Umbilical cord (tissue), 1 donor: ENCODE measurements at regions not wholly inside any gene's neighbourhood (a gene's known extent, or its start where the extent isn't known, plus 50 kb on each side); places are given as distances from the start of the nearest gene placed in this dataset.

ENCODE experiments used
- DNase-seq: peaks from one replicate; pipeline ENCODE4 v3.0.0-alpha.2; 2015; ENCODE audit warnings: low spot score

DNA sequence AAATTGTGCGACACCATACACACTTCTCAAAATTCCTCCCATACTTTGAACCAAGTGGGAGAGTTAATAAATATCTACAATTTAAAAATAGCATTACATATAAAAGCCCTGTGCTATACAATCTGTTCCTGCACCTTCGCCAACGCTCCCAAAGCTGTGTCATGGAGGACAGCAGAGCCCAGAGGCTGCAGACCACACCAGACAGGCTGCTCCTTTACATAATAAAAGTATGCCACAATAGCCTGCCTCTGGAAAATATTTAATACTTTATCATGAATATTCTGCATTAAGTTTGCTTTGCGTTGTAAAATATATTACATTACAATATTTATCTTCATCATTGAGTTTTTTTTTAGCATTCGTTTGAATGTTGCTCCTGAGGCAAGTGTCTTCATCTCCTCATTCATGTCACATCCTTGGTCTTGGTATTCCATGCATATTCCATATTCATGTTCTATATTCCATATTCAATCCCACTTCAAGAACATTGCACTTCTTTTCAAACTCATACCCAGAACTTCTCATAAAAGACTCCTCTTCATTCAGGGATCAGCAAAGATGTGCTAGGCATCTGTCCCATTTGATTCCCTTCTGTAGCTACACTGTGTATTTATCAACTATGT is 663.9 kb downstream of the POM121L12 start:
- no peak for DNase-seq

DNA sequence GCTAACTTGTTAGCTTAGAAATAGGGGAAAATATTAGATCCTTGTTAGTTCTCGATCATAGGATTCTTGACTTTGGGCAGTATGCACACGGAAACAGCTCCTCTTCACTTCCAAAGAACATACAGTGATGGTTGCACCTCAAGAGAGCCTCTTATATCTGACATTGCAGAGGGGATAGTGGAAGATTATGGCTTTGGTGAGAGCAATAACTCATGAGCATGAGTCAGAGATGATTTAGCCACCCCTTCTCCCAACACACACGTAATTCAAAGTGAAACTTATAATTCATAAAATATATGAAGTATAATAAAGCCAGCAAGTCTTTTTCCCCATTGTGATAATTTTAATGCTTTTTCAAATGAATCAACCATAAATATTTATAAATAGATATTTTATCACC is 683.7 kb downstream of the POM121L12 start:
- no peak for DNase-seq

DNA sequence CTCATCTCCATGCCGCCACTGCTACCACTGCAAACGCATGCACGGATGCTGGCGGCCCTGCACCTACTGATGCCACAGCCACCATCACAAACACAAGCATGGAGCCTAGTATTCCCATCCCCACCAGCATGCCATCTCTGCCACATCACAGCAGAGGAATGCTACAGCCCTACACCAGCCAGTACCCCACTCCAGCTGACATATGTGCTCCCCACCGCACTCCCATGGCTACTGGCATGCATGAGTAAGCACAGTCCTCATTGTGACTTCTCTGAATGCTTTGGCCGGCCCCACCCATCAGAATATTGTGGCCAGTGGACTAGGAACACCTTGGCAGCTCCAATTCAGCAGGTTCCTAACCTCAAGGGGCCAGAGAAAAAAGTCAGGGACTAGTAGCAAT is 705.5 kb downstream of the POM121L12 start:
- no peak for DNase-seq

DNA sequence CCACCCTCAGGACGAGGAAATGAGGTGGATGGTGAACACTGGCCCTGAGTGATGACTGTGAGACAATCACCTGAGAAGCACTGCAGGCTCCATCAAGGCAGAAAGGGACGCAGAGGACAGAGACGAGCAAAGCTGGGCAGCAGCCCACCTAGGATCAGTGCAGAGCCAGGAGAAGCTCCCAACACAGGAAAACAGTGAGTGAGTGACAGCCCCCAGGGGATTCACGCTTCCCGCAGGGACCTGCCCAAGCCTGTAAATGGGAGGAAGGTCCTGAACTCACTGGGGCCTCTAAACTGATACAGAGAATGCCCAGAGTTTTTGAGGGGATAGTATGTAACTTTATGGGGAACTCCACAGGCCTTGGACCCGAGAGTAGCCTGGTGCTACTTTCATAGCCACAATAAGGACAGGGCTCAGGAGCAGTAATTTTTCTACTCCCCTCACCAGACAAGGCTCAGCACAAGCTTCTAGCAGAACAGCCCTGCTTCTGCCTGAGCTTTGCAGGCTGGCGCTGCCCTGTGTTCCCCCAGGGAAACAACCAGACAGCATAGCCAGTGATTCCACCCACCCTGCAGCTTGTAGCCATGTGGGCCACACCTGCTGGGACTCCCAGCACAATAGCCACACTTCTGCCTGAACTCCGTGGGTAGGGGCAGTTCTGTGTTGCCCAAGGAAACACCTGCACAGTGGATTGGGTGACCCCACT is 708.4 kb downstream of the POM121L12 start:
- no peak for DNase-seq

DNA sequence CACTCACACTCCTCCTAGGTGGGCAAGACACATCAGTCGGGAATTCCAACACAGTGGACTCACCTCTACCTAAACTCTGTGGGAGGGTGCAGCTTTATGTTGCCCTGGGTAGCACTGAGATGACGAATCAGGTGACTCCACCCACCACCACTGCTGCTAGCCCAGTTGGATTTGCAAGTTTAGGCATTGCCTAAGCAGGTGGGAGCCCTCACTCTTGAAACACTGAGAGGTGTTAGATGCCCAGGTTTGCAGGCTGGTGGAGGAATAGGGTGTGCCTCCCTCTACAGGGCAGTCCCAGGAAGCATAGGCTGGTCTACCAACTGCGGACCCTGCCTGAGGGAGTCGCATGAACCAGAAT is 708.9 kb downstream of the POM121L12 start:
- no peak for DNase-seq

DNA sequence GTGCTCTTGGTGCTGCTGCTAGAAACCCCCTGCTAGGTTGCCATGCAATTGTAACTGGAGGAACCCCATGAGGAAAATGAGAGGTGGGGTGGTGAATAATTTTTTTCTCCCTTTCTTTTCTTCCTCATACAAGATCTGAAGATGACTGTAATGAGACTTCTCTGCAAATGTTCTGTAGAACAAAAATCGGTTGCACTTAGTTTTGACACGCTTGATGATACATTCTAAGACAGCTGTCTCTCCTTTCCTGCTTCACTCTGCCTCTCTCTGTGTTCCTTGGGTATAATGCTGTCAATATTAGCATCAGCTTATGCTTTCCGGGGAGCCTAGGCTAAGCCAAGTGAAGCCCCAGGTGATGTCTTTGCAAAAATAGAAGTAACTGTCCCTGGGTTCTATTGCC is 721.5 kb downstream of the POM121L12 start:
- no peak for DNase-seq

DNA sequence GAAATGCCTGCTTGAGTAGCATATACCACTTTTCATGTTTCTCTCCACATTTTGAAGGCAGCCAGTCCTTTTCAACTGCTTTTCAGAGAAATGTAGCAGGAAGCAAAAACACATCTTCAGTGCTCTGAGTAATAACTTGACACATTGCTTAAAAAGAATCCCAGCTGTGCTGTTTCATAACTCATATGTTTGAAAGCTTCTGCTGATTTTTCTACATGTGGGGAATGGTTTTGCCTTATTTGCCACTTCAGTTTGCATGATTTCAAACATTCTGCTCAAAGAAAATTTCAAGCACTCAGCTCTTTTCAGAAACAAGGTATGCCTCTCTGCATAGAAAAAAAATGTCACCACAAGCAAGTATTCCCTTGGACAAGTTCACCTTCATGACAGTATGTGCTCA is 732.8 kb downstream of the POM121L12 start:
- peak; percentile 20 for DNase-seq

DNA sequence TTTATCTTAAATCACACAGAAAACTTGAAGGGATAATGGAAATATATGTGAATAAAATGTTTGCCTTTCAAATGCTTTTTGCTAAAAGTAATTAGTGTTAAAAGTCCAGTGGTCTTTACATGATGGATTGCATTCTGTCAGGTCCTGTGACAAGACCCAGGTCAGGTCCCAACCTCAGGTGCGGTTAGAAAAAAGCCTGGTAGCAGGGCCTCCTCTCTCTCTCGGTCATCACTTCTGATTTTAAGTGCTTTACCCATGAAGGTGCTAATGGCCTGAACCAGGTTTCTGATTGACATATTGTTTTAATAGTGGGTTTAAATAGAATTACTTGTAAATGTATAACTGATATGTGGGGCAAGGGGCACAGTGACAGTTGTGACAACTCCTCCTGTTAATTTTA is 736.3 kb downstream of the POM121L12 start:
- no peak for DNase-seq

DNA sequence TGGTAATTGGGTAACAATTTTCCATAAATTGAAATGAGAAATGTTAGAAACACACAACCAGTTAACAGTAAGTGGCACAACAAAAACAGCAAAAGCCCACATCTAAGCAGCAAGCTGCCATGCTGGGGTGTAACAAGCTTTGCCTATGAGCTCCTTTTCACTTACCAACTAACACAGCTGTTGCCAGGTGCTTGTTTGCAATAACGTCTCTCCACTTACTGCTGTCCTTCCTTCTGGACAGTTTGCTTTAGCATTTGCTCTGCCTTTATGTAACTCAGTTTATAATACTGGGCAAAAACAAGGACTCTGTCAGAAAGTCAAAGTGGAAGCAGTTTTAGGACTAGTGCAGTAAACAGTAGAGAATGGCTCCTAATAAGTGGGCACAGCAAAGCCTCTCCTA is 740.9 kb downstream of the POM121L12 start:
- DNase-seq, result no peak

DNA sequence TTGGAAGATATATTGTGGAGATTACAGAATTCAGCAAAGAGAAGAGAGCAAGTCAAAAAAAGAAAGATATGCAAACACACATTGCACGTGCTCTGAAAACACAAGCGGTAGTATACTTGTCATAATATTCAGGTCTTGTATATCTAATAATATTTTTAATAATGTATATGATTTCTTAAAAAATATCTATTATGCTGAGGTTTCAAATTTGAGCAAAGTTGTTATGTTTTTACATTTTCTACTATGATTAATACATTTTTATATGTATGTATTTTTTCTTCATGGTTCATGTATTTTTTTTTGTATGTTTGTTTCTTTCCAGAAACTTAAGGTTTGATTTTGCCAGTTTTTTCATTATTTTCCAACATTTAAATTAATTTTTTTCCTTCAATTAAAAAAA is 752.4 kb upstream of the VSTM2A start:
- no peak for DNase-seq

DNA sequence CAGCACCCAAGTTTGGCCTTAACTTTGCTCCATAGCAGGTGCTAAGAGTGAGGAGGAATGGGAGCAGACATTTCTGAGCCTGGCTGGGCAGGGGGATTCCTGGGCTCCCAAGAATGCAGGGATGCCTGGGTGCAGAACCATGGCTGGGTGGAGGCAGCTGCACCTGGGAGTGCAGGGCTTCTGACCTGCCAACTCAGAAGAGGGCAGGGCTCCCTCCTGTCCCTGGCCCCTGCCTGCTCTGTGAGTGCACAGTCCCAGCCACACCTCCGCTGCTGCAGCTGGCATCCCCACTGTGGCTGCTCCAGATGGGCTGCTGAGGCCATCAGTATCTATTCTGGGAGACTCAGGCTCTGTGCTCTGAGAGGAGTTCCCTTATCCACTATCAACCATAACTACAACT is 747.4 kb upstream of the VSTM2A start:
- DNase-seq, result no peak

DNA sequence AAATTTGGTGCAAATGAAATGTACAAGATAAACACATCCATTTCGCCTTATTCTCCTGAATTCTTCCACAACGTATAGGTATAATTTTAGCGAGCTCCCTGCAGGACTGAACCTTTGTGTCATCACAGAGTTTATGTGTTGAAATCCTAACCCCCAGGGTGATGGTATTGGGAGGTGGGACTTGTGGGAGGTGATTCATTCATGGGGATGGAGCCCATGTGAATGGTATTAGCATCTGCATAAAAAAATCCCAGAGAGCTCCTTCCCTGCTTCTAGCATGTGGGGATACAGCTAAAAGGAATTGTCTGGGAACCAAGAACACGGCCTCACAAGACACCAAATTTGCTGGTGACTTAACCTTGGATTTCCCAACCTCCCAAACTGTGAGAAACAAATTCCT is 741.4 kb upstream of the VSTM2A start:
- DNase-seq, result no peak

DNA sequence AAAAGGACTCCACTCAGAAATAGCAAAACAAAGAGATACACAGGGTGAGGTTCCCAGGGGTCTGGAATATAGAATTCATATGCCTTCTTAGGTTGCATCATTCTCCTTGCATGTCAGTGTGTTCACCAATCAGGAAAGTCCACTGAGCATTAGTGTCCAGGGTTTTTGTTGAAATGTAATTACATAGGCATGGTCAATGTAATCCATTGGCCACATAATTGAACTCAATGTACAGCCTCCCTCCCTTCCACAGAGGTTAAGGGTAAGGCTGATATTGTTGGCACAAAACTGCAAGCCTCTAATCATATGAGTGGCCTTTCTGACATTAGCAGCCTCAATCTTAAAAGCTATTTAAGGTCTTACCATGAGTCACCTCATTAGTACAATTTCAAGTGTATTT is 736.1 kb upstream of the VSTM2A start:
- DNase-seq, result no peak

DNA sequence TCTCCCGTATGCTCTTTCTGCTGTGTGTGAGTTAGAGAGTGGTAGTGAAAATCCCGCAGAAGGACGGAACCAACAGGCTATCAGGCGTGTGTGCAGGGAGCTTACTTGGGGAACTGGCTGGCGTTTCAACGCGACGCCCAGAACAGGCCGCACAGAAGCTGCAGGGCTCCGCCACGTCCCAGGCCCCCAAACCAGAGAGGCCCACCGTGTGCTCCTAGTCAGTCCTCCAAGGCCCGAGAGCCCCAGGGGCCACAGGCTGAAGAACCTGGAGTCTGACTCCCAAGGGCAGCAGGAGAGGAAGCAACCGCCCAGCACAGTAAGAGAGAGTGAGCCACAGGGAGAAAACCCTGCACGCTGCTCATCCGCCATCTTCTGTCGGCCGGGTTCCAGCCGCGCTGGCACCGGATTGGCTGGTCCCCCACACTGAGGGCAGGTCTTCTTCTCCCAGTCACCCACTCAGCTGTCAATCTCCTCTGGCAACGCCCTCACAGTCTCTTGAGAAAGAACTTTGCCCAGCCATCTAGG is 730.6 kb upstream of the VSTM2A start:
- no peak for DNase-seq

DNA sequence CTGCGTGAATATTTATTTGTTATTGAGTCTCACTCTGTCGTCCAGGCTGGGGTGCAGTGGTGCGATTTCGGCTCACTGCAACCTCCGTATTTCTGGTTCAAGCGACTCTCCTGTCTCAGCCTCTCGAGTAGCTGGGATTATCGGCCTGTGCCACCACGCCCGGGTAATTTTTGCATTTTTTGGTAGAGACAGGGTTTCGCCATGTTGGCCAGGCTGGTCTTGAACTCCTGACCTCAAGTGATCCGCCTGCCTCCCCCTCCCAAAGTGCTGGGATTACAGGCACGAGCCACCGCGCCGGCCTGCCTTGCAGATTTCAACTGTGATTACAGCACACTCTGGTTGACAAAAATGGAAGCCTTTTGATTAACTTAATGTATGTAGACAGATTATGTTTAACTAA is 730.0 kb upstream of the VSTM2A start:
- no peak for DNase-seq

DNA sequence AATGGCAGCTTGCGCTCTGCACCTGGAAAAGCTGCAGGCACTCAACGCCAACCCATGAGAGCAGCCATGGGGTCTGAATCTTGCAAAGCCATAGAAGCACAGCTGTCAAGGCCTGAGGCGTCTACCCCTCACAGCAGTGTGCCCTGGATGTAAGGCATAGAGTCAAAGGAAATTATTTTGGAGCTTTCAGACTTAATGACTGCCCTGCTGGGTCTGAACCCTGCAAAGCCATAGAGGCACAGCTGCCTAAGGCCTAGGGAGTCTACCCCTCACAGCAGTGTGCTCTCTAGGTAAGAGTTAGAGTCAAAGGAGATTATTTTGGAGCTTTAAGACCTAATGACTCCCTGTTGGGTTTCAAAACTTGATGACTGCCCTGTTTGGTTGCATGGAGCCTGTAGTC is 706.9 kb upstream of the VSTM2A start:
- no peak for DNase-seq

DNA sequence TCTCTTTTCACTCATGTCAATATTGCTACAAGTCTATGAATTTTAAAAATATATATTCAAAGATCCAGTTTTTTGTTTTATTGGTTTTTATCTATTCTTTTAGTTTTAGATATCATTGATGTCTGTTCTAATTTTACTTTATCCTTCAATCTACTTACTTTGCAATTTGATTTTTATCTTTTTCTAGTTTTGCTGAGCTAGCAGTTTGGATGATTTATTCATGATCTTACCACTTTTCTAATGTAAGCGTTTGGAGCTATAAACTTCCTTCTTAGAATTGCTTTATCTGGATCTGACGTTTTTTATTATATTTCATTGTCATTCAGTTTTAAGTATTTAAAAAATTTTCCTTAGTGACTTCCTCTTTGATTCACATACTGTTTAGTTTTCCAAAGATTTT is 664.5 kb upstream of the VSTM2A start:
- DNase-seq, result no peak

DNA sequence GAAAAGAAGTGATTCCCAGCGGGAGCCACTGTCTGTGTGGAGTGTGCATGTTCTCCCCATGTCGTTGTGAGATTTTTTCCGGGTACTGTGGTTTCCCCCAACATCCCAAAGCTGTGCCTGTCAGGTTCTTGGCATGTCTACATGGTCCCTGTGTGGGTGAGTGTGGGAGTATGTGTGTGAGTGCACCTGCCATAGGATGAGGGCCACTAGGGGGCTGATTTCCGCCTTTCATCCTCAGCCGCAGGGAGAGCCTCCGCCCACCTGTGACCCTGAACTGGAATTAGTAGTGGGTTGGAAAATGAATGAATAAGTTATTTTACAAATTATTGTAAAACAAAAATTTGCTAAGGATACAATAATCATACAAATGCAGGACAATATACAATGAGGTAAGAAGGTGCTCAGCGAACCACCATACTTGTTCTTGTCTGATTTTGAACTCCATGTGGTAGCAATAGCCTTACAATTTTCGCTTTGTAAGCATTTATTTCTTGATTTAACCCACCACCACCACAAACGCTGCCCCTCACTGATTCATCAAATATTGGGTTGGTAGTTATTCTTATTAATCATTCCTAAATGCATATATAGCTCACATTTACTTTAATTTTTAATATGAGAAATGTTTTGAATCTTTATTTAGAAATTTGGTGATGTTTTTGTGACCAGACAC is 641.2 kb upstream of the VSTM2A start:
- no peak for DNase-seq

DNA sequence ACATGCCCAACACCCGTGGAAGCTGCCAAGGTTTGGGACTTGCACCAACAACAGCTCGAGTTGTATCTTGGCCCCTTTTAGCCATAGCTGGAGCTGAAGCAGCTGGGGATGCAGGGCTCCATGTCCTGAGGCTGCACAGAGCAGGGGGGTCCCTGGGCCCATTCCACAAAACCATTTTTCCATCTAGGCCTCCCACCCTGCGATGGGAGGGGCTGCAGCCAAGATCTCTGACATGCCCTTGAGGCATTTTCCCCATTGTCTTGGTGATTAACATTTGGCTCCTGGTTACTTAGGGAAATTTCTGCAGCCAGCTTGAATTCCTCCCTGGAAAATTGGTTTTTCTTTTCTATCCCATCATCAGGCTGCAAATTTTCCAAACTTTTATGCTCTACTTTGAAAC is 637.8 kb upstream of the VSTM2A start:
- DNase-seq, result no peak

DNA sequence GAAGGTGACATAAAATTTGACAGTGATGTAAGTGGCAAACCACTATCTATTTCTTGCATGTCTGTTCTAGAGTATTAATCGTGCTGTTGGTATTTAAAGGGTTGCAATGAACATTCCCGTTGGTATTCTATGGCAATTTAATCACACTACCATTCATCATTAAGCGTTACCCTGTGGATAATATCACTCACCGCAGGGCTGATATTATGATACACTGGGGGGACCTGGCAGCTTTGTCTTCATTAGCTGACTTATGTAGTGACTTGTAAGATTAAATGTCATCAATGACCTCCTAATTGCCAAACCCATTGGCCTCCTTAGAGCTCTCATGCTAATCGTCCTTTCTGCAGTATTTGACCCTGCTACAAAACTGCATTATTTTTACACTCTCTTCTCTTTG is 624.5 kb upstream of the VSTM2A start:
- no peak for DNase-seq

DNA sequence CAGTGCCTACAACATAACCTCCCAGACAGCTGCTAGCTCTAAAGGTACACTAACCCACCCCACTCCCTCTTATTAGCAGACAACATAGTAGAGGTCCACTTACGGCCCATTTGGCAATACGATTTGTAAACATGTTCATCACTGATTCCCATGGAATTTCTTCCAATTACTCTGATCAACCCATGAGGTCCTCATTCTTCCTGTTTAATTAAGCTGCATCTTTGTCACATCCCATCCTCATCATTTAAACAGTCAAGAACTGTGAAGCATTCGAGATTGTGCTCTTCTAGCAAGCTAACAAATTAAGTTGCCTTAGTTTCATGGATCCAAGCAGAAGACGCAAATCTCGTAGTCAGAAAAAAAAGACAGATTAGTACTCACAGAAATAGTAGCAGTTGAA is 622.2 kb upstream of the VSTM2A start:
- DNase-seq, result no peak

DNA sequence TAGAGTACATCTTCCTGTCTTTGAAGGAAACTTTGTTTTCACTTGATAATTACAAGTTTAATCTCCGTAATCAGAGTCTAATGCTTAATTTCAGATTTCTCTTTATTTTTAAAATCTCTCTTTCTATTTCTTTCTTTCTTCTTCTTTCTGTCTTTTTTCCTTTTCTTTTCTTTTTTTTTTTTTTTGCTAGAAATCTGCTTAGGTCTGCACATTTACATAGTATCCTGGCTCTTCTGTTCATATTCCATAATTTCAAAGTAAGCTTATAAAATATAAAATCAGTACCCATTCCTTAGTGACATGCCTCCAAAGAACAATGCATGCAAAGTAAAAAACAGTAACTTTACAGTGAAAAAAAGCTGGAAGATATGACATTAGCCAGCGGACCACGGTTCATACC is 601.7 kb upstream of the VSTM2A start:
- DNase-seq, result no peak

DNA sequence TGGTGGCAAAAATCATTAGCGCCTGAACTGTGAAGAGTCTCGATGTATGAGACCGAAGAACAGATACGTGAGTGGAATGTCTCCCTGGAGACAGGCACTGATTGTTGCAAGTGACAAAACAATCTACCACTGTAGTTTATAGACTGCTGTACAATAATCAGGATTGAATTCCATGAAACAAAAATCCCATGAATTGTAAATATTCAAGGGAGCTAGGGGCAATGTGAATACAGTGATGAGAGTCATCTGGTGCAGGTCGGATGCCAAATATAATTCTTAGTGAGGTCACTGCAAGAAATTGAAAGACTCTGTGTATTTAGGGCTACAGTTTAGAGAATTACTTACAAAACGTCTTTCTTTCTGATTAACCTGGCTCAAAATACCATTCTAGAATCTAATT is 594.4 kb upstream of the VSTM2A start:
- no peak for DNase-seq
